Esophagus mucosa (tissue), 1 donor: ENCODE measurements at regions not wholly inside any gene's neighbourhood (a gene's known extent, or its start where the extent isn't known, plus 50 kb on each side); places are given as distances from the start of the nearest gene placed in this dataset.
A peak's percentile ranks its signal among the peaks of the same experiment; 100 is the strongest.

Source experiments
- ATAC-seq: fragments of 200-7000 bp; cut with Tn5 transposase; one replicate; pipeline ENCODE4 v1.9.1; 2020
- donor health status: DM: yes; HTN: yes; CAD: no.

DNA sequence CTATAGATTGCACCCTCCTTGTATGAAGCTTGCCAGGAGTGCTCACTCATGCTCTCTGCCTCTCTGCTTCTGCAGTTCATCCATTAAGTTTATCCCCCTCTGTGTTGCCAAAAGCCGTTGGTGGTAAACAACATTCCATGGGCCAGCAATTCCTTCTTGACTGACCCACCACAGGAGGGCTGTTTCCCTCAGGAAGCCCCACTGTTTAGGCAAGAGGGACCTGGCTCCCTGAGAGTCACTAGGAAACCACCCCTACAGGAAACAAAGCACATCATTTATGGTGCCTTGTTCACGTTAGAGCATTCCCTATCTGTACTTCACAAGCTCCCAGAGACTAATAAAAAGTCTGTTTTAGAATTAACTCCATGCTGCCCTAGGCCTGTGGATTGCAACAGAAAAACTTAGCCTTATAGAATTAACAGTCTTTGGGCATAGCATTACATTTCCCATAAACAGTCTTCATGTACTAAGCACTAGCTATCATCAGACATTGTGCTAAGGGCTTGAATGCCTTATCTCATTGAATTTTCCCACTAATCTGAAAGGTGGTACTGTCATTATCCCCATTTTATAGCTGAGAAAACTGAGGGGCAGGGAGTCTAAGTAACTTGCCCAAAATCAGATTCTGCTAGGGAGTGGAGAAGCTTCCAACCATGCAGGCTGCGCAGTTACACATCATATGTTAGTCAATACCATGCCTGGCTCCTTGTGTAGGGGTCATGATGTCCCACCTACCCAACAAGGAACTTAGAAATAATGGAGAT, 149.9 kb downstream of the SHQ1 start:
- no peak for ATAC-seq

DNA sequence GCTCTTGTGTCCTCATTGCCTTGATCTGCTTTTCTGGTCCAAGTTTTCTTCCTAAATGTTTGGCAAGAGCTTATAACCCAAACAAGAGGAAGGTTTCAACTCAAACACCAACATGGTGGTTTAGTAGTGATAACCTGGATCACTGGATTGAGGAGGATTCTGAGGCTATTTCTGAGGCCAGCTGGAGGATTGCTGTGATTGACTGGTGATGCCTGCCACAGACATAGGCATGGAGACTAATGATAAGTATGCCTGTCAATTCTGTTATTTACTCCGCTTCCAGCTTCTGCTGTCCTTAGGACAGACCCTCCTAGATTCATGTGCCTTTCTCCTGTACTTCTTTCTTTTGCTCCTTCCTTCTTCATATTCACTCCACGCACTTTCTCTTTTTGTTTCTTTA, 150.5 kb downstream of the SHQ1 start:
- ATAC-seq = no peak

DNA sequence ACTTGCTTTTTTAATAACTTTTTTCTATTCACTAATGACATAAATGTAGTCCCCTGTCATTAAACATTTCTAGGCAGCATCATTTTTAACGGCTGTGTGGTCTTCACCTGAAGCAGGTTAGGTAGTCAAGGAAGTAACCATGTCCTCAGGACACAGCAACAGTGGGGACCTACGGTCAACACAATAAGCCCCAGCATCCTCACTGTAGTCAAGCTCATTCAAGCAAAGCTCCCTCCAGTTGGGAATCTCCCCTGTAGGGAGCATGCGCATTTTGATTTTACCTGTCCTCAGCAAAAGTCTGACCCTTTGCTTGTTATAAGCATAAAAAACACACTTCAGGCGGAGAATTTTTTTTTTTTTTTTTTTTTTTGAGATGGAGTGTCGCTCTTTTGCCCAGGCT, 151.4 kb downstream of the SHQ1 start:
- no peak for ATAC-seq

DNA sequence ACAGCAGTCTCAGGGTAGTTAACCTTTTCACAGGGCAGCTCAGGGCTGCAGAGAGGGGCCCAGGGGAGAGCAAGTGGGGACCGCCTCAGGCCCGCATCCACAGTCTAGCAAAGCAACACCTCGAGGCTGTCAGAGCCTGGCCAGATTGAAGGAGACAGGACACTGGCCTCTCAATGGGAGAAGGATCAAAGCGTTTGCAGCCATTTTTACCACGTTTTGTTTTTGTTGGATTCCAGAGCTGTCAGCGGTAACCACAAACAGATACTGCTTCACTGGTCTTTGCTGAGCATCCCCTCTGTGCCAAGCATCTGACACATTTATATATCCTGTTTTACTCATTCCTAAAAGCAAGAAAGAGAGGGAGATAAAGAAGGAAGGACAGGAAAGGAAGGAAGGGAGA, 153.8 kb downstream of the SHQ1 start:
- ATAC-seq = no peak

DNA sequence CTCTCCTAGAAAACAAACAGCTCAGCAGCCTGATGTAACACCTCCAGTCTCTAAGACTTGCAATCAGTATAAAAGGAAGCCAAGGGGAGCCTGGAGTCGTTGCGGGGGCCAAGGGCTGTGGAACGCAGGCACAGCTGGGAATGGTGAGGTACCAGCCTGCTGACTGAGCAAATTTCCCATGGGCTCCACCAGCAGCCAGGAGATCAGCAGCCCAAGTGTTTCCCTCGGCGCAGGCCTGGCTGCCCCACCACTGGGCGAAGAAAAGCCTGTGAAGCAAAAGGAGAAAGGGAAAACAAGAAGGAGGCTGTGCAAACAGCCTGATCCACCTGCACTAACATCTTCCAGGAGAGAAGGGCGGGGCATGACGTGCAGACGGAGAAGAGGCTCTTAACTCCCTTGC, 155.3 kb downstream of the SHQ1 start:
- no peak for ATAC-seq

DNA sequence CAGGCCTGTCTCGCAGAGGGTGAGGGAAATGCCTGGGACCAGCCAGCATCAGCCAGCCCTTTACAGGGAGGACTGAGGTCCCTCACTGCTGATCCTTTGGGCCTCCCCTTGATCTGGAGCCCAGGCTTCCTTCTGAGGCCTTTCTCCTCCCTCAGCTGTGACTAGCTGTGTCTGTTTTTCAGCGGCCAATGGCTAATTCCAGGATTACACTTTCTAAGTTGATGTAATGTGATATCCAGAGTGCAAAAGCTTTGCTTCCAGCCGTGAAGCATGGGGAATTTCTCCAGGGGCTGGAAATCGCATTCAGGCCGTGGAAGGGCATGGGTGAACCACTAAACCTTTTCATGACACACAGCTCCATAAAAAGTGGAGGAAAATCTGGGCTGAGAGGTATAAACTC, 157.6 kb downstream of the SHQ1 start:
- no peak for ATAC-seq

DNA sequence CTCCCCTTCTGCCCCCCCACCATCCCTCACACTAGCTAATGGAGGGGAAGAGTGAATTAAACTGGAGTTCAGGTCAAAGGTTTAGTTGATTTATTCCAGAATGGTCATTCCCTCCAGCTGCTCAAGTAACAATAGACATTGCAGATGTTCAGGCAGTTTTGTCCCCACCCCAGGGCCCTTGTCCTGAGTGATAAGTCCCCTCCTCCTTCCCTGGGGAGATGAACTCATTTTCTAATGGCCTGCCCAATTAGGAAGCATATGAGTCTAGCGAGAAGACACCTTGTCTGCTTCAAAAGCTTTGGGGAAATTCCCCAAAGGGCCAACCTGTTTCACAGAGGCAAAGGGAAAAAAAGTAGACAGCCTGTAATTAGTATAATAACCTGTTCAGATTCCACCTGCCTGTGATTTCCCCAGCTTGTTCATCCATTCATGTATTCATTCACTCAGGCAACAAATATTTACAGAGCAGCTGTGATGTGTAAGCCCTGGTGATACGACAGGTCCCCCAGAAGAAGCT, 165.3 kb downstream of the SHQ1 start:
- no peak for ATAC-seq

DNA sequence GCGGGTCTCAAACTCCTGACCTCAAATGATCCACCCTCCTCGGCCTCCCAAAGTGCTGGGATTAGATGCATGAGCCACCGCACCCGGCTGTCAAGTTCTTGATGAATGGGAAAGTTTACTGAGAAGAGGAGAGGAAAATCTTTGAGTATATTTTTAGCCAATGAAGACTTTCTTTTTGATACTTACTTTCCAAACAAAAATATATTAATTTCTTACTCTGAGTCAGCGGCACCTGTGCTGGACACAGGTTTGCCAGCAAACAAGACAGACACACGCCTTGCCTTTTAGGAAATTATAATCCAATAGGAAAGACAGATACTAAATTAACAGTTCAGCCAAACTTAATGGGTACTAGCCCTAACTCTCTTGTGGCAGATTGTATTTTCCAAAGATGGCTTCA, 166.6 kb downstream of the SHQ1 start:
- no peak for ATAC-seq

DNA sequence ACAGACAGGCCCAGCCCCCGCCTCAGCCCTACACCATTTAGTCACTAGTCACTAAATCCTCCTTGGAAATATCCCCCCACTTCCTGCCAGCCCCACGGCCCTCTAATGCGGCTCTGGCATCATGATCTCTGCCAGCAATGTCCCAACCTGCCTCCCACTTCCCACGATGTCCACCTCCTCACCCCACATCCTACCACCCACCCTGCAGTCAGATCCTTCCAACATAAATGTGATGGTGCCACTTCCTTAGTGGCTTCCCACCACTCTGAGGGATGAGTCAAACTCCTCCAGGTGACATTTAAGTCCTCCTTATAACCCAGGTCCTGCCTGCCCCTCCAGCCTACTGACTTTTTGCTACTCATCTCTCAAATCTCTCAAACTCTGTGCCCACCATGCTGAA, 167.5 kb downstream of the SHQ1 start:
- no peak for ATAC-seq

DNA sequence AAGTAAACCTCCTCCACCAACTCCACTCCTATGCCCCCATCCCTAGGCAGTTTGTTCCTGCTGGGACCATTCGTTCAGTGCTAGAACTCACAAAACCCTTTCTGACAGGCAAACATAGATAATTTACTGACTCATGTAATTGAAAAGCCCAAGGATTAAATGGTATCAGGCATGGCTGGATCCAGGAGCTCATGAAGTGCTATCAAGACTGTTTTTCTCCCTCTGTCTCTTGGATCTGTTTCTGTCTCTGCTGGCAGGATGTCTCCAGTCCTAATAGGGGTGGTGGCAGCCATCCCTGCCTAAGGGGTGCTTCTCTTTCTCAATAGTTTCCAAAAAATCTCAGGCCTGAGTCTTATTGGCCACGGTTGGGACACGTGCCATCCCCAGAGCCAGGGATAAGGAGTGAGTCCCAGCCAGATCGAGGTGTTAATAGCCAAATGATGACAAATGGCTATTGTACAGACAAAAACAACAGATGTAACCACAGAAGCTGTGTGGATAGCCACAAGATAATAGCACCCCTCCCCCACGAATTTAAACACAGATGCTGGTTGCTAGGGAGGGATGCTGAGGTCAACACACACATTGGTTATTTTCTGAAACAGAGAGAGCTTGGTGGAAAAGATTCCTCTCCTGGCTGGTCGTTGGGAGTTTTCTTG, 168.6 kb downstream of the SHQ1 start:
- no peak for ATAC-seq

DNA sequence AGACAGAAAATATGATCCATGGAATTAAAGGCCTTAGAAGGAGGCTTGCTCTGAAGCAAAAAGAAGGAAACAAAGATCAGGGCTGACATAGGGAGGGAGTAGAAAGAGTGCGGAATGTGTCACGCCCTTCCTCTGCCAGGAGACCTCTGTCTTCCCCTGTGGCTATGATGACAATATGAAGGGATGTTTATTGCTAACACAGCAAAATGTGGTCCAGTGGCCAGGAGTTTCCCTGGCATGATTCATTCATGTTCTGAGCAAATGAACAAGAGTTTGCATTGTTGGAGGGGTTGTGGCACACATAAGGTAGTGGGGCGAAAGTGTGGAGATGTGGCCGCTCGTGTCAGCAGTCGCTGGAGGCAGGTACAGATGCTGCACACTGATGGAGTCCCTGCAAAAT, 169.4 kb downstream of the SHQ1 start:
- peak; percentile 85 for ATAC-seq

DNA sequence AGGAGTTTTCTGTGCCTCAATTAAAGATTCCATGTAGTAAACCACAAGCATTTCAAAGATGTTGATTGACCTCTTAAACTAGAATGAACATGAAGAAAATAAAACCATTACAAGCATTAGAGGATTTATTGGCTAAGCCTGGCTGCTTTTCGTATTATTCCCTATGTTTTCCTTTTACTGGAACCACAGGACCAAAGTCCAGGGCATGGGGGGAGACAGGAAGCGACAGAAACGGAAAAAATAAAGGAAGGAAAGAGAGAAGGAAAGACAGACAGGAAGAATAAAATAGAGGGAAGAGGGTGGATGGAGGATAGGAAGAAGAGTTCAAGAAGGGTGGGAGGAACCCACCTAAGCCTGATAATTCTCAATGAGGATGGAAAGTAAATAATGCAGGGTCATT, 169.9 kb downstream of the SHQ1 start:
- no peak for ATAC-seq

DNA sequence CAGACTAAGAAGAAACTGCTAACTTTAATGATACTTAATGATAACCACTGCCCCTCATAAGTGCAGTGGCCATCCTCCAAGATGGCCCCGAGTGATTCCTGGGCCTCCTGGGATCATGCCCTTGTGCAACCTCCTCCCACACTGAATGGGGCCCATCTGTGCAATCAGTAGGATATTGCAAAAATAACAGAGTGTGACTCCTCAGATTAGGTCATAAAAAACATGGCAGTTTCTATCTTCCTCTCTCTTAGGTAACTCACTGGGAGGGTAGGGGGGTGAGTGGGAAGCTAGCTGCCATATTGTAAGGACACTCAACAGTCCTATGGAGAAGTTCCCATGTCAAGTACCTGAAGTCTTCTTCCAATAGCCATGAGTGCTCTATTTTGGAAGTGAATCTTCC, 173.0 kb downstream of the SHQ1 start:
- no peak for ATAC-seq

DNA sequence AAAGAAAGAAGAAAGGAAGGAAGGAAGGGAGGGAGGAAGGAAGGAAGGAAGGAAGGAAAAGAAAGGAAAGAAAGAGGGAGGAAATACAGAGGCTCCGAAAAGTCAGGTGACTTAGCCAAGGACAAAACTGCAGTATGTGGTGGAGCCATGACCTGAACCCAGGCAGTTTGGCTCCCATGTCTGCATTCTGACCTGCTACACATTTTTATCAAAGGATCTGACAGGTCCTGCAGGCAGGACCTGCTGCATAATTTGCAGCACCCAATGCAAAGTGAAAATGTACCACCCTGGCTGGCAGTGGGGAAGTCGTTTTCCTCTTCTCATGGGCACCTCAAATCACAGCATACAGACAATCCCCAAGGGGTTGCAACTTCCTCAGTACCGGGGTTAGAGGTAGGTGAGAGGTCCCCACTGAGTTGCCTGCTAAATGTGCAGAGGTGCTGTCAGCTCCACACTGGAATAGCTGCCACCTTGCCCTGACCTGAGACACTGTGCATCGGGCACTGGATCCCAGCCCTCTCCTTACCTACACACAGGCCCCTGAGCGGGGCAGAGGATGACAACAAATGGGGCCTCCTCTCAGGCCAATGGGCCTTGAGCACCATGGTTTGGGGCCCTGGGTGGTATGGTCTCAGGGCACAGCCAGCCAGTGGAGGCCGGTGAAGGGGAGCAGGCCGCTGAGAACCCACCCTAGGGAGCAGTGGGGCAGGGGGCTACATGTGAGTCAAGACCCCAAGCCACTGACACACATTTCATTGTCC, 175.1 kb downstream of the SHQ1 start:
- ATAC-seq = no peak

DNA sequence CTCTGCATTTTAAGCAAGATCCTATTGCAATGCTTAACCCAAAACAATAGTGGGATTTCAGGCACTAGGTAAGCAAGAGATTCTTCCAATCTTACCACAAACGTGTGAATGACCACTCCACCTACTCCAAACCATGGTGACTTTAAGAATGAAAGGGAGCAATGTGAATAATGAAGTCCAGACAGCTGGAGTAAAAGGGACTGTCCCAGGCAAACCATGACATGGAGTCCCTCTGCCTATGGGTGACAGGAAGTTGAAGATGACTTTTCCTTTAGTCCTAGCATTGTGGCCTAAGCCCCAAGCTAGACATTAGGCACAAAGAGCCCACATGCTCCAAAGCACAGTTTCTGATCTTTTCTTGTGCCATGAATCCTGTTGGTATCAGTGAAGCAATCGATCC, 179.0 kb downstream of the SHQ1 start:
- no peak for ATAC-seq

DNA sequence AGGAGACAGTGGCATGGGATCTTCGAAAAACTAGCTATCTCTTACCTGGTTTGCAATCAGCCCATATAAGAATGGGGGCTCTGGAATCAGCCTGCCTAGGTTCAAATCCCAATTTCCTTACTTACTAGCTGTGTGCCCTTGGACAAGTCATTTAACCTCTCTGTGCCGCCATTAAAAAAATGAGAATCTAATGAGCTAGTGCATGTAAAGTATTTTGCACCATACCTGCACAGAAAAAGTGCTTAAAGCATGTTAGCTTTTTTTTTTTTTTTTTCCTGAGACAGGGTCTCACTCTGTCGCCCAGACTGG, 181.8 kb downstream of the SHQ1 start:
- ATAC-seq = no peak

DNA sequence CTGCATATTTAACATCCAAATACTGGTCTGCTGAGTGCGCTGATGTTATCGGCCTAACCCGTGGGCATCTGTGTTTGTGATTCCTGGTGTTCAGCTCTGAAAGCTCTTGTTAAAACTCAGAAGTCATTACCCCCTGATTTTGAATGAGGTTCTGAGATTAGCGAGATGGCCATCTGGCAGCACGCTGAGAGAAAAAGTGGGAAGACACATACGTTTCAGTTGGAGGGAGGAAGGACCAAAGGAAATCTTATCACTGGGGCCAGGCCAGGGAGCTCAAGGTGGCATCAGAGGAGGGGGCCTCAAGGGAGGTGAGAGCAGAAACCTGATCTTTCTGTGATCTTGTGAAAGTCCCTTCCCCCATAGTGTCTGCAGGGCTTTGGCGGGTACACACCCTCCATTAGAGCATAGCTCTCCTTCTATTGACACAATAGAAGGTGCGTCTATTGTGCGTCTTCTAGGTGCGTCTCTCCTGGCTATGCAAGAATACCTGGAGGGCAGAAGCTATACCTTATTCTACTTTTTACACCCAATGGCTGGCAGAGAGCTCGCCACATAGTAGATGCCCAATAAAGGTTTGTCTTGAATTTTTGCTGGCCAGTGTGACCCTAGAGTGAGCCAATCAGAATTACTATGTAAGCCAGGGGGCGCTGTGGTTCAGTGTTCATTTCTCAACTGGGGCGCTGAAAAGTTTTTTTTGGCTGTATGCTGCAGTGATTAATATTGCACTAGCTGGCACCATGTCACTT, 182.4 kb downstream of the SHQ1 start:
- ATAC-seq = peak; percentile 72

DNA sequence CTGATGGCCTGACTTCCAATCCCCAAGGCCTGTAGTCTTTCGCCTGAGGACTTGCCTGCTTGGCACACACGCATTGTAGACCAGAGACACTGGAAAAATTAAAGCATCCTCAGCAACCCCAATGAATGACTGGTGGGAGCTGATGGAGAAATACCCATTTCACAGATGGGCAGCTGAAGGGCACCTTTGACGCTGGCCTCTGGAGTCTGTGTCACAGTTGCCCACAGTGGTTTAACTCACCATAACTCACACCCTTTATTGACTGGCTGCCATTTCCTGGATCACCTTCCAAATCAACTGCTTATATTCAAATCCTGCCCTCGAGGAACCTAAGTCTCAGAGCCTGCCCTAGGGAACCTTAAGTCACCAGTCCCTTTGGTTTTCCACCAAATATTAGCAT, 183.1 kb downstream of the SHQ1 start:
- ATAC-seq = no peak

DNA sequence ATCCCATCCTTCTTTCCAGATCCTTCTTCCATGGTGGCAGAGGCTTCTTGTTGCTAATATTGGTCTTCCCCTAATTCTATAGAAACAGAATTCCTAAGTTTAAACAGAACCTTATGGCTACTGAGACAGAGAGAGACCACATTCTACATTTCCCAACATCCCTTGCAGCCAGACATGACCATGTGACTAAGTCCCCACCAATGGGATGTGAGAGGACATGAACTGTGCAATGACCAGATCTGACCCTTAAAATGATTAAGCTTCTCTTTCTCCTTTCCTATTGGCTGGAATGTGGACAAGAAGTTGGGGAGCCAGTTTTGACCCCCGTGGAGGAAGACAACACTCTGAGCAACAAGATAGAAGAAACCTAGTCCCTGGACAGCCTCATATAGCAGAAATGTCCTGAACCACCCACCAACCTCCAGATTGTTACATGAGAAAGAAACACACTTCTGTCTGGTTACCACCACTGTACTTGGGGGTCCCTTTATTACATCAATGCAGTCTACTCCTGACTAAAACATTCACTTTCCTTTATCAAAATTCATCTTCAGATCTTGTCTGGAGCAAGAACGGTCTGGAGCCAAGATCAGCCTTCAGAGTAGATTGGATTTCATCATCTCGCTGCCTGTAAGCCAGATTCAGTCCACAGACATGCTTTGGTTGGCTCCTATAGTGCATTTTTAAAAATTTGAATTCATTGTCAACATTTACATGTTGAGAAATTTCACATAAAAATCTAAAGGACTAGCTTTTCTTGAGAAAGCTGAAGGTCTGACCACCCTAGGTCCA, 183.9 kb downstream of the SHQ1 start:
- ATAC-seq = no peak

DNA sequence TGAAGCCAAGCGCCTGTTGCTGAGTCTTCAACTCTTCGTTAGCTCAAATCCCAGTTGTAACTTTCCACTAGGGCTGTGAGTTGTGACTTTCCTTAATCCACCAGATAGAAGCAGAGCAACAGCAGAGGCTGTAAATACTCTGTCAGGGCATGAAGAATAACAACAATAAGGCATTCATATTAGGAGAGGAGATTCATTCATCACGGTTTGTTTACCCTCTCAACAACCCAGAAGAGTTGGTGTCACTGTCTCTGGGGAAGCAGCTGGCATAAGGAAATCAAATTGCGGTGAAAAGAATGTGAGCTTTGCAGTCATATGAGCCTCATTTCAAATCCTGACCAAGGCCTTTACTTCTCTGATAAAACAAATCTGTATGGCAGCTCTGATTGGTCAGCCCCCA, 184.8 kb downstream of the SHQ1 start:
- ATAC-seq = no peak

DNA sequence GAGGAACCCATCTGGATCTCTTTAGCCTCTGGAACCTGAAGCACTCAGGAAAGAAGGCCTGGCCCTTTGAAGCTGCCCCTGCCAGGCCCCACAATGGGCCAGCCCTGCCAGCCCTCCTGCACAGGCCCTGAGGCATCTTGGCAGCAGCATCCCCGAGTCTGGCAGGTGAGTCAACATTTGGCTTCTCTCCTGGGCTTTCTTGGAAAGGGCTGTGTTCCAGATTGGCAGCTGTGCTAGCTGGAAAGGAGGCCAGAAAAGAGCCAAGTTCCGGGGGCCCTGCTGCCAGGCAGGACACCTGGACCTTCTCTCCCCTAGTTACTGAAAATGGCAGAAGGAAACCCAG, 187.2 kb downstream of the SHQ1 start:
- ATAC-seq = peak; percentile 85
